Activated naive CD4-positive, alpha-beta T cell treated with anti-CD3 and anti-CD28 coated beads for 36 hours (primary cell): ENCODE measurements at regions not wholly inside any gene's neighbourhood (a gene's known extent, or its start where the extent isn't known, plus 50 kb on each side); places are given as distances from the start of the nearest gene placed in this dataset.

ENCODE experiments used
- CTCF ChIA-PET: fragments of 350-600 bp; sonication (Branson Sonifier 250); formaldehyde crosslinking; loops from one replicate; lab custom pipeline; 2021; ENCODE audit warnings: antibody characterized with exemption; lab: Charles Lee
- DNase-seq: peaks from one replicate; pipeline ENCODE4 v3.0.0-alpha.2; 2020
- H3K27ac Mint-ChIP-seq: one replicate; pipeline ENCODE4 v1.8.0; 2021; ENCODE audit warnings: mild to moderate bottlenecking, mixed read lengths
- H3K27me3 Mint-ChIP-seq: one replicate; pipeline ENCODE4 v1.8.0; 2021; ENCODE audit warnings: low read depth, mixed read lengths
- H3K36me3 Mint-ChIP-seq: one replicate; pipeline ENCODE4 v1.8.0; 2021; ENCODE audit warnings: low read depth, mixed read lengths
- H3K4me1 Mint-ChIP-seq: one replicate; pipeline ENCODE4 v1.8.0; 2021; ENCODE audit warnings: low read depth, mixed read lengths
- H3K4me3 Mint-ChIP-seq: one replicate; pipeline ENCODE4 v1.8.0; 2021; ENCODE audit warnings: mild to moderate bottlenecking, moderate library complexity, mixed read lengths
- H3K9me3 Mint-ChIP-seq: one replicate; pipeline ENCODE4 v1.8.0; 2021; ENCODE audit warnings: mixed read lengths
- intact Hi-C: fragments of 100-400 bp; cut with micrococcal nuclease; formaldehyde crosslinking; loops from one replicate; pipeline ENCODE4 v1.15.1; 2023

GRCh38 chr19:46926170-46927071 lies 65.6 kb downstream of the ARHGAP35 start:
- CTCF ChIA-PET: interaction anchor here (0.6 to 1.9 kb wide), 5 partner anchors 55 to 87 kb away, joined by 3 to 4 read pairs (median 3); no protein-coding TSS in a partner anchor

GRCh38 chr19:46927106-46927505 lies 66.3 kb downstream of the ARHGAP35 start:
- no peaks in the 10 kb centered on the region for H3K9me3 Mint-ChIP-seq
- CTCF ChIA-PET: interaction anchor here (0.6 to 1.7 kb wide), 4 partner anchors 54 to 87 kb away, joined by 3 to 4 read pairs (median 3); no protein-coding TSS in a partner anchor
- no peaks in the 10 kb centered on the region for H3K36me3 Mint-ChIP-seq
- intact Hi-C loops: no loop called here
- H3K27me3 Mint-ChIP-seq: no peaks in the 10 kb centered on the region
- no peak overlapping the region for H3K27ac Mint-ChIP-seq
- no peak for DNase-seq
- peaks cover 29% of the 10 kb centered on the region for H3K4me1 Mint-ChIP-seq
- H3K4me3 Mint-ChIP-seq: no peak overlapping the region

More at GRCh38 chr19:46926170-46927071, 65.6 kb downstream of the ARHGAP35 start:
- Mint-ChIP-seq H3K9me3 (no peaks in the 10 kb centered on the region), H3K36me3 (no peaks in the 10 kb centered on the region), H3K27me3 (no peaks in the 10 kb centered on the region), H3K27ac (no peak overlapping the region), H3K4me1 (peaks cover 29% of the 10 kb centered on the region), H3K4me3 (no peak overlapping the region)
- intact Hi-C loops: no loop called here
- DNase-seq: no peak

- Mint-ChIP-seq H3K36me3 (no peaks in the 10 kb centered on the region), H3K4me1 (peaks cover 29% of the 10 kb centered on the region), H3K4me3 (no peak overlapping the region), H3K9me3 (no peaks in the 10 kb centered on the region), H3K27me3 (no peaks in the 10 kb centered on the region), H3K27ac (no peak overlapping the region)
- intact Hi-C loops: no loop called here
- DNase-seq: no peak
- CTCF ChIA-PET: no interaction called here
Measured at GRCh38 chr19:46927893-46928292, 67.1 kb downstream of the ARHGAP35 start.

- DNase-seq: no peak
- no peaks in the 10 kb centered on the region for H3K9me3 Mint-ChIP-seq
- H3K27me3 Mint-ChIP-seq: no peaks in the 10 kb centered on the region
- H3K27ac Mint-ChIP-seq: no peak overlapping the region
- CTCF ChIA-PET: interaction anchor here (0.6 kb wide), 1 partner anchor 163 kb away, joined by 3 read pairs; no protein-coding TSS in a partner anchor
- no peaks in the 10 kb centered on the region for H3K36me3 Mint-ChIP-seq
- peaks cover 31% of the 10 kb centered on the region for H3K4me1 Mint-ChIP-seq
- H3K4me3 Mint-ChIP-seq: no peak overlapping the region
- intact Hi-C loops: no loop called here
Measured at GRCh38 chr19:46928951-46929350, 68.2 kb downstream of the ARHGAP35 start.

GRCh38 chr19:46931202-46931601 lies 70.4 kb downstream of the ARHGAP35 start:
- peaks cover 36% of the 10 kb centered on the region for H3K4me1 Mint-ChIP-seq
- CTCF ChIA-PET: interaction anchor here (0.9 kb wide), 1 partner anchor 80 kb away, joined by 3 read pairs; the partner anchor contains the start of gene AP2S1
- H3K9me3 Mint-ChIP-seq: no peaks in the 10 kb centered on the region
- no peak overlapping the region for H3K4me3 Mint-ChIP-seq
- no peak for DNase-seq
- H3K27me3 Mint-ChIP-seq: no peaks in the 10 kb centered on the region
- H3K36me3 Mint-ChIP-seq: no peaks in the 10 kb centered on the region
- intact Hi-C loops: no loop called here
- no peak overlapping the region for H3K27ac Mint-ChIP-seq

- H3K27me3 Mint-ChIP-seq: no peaks in the 10 kb centered on the region
- no peaks in the 10 kb centered on the region for H3K9me3 Mint-ChIP-seq
- H3K27ac Mint-ChIP-seq: no peak overlapping the region
- H3K36me3 Mint-ChIP-seq: peaks cover 3% of the 10 kb centered on the region
- intact Hi-C loops: no loop called here
- H3K4me3 Mint-ChIP-seq: no peak overlapping the region
- CTCF ChIA-PET: interaction anchor here (0.6 kb wide), 1 partner anchor 191 kb away, joined by 5 read pairs; no protein-coding TSS in a partner anchor
- peaks cover 36% of the 10 kb centered on the region for H3K4me1 Mint-ChIP-seq
- no peak for DNase-seq
Measured at GRCh38 chr19:46932346-46932745, 71.5 kb downstream of the ARHGAP35 start.

GRCh38 chr19:46935066-46935663 lies 74.4 kb downstream of the ARHGAP35 start:
- DNase-seq: no peak
- Mint-ChIP-seq H3K9me3 (no peaks in the 10 kb centered on the region), H3K4me3 (peak overlapping the region; percentile 6), H3K4me1 (peaks cover 30% of the 10 kb centered on the region), H3K27me3 (no peaks in the 10 kb centered on the region), H3K27ac (no peak overlapping the region), H3K36me3 (peaks cover 5% of the 10 kb centered on the region)
- intact Hi-C loops: no loop called here
- CTCF ChIA-PET: interaction anchor here (0.6 kb wide), 1 partner anchor 177 kb away, joined by 3 read pairs; no protein-coding TSS in a partner anchor

- H3K4me3 Mint-ChIP-seq: no peak overlapping the region
Measured at GRCh38 chr19:46943150-46943946, 76.3 kb upstream of the NPAS1 start.

GRCh38 chr19:46944123-46944748 lies 75.4 kb upstream of the NPAS1 start:
- CTCF ChIA-PET: interaction anchor here (1.7 kb wide), 1 partner anchor 69 kb away, joined by 6 read pairs; no protein-coding TSS in a partner anchor
- Mint-ChIP-seq H3K36me3 (peaks cover 2% of the 10 kb centered on the region), H3K27ac (no peak overlapping the region), H3K9me3 (no peaks in the 10 kb centered on the region), H3K4me3 (no peak overlapping the region), H3K4me1 (no peaks in the 10 kb centered on the region), H3K27me3 (no peaks in the 10 kb centered on the region)
- no peak for DNase-seq
- intact Hi-C loops: no loop called here

More at GRCh38 chr19:46943150-46943946, 76.3 kb upstream of the NPAS1 start:
- Mint-ChIP-seq H3K27ac (no peak overlapping the region), H3K9me3 (no peaks in the 10 kb centered on the region), H3K4me1 (no peaks in the 10 kb centered on the region), H3K36me3 (peaks cover 2% of the 10 kb centered on the region), H3K27me3 (no peaks in the 10 kb centered on the region)
- no peak for DNase-seq
- CTCF ChIA-PET: interaction anchor here (1.5 to 1.6 kb wide), 2 partner anchors 70 to 93 kb away, joined by 3 to 4 read pairs; no protein-coding TSS in a partner anchor
- intact Hi-C loops: no loop called here

- Mint-ChIP-seq H3K9me3 (no peaks in the 10 kb centered on the region), H3K27me3 (no peaks in the 10 kb centered on the region), H3K4me3 (no peak overlapping the region), H3K27ac (no peak overlapping the region), H3K4me1 (no peaks in the 10 kb centered on the region), H3K36me3 (no peaks in the 10 kb centered on the region)
- CTCF ChIA-PET: interaction anchor here (1.7 kb wide), 1 partner anchor 68 kb away, joined by 6 read pairs; no protein-coding TSS in a partner anchor
- intact Hi-C loops: no loop called here
- no peak for DNase-seq
Measured at GRCh38 chr19:46944918-46945628, 74.6 kb upstream of the NPAS1 start.
